HCT116 (cell line): ENCODE measurements at regions not wholly inside any gene's neighbourhood (a gene's known extent, or its start where the extent isn't known, plus 50 kb on each side); places are given as distances from the start of the nearest gene placed in this dataset.

ENCODE experiments used
- ATAC-seq: fragments of 200-7000 bp; cut with Tn5 transposase; 2 replicates; pipeline ENCODE4 v1.9.1; 2020; ENCODE audit warnings: mild to moderate bottlenecking, moderate library complexity
- BruUV-seq: library from RNA; stranded (reverse); fragments of 400-500 nt; replicated peaks from 2 replicates; lab custom pipeline; 2021; lab: Mats Ljungman, UMichigan
- CTCF ChIA-PET: fragments of 300-600 bp; sonication (Branson Sonifier 250); formaldehyde crosslinking; loops from one replicate; lab custom pipeline; 2021; ENCODE audit warnings: antibody characterized with exemption; lab: Charles Lee
- POLR2A ChIA-PET: fragments of 300-600, 350-600 bp; sonication (Branson Sonifier 250); formaldehyde crosslinking; loops from one replicate; lab custom pipeline; 2021; ENCODE audit warnings: antibody characterized with exemption; lab: Charles Lee
- RAD21 ChIA-PET, 2 experiments: fragments of 300-600 bp; sonication (Branson Sonifier 250); formaldehyde crosslinking; loops; one replicate each; lab custom pipeline; 2023; ENCODE audit warnings: low total read pairs in 2 of 2; ENCODE audit not compliant: uncharacterized antibody in 2 of 2, unreplicated experiment in 2 of 2, low non-redundant PET in 1 of 2; lab: Charles Lee
- DNase-seq: peaks from one replicate; pipeline ENCODE4 v3.0.0-alpha.2; 2010; ENCODE audit warnings: low read depth, low spot score
- H2AFZ ChIP-seq: fragments of 200-600 bp; shearing (Covaris generic), sonication (generic); 2 replicates; pipeline ENCODE4 v1.6.1; 2017; ENCODE audit warnings: low read depth, mixed run types, mixed read lengths, antibody characterized with exemption, low read length; ENCODE audit not compliant: poor library complexity, severe bottlenecking
- H3K27ac ChIP-seq: 2 replicates; pipeline ENCODE4 v1.5.1; 2012; ENCODE audit warnings: low read depth, low read length
- H3K27me3 ChIP-seq: fragments of 200-600 bp; sonication (generic); 2 replicates; pipeline ENCODE4 v1.6.1; 2016; ENCODE audit warnings: mixed run types, low read length, mixed read lengths; ENCODE audit not compliant: insufficient read depth
- H3K36me3 ChIP-seq, 2 experiments: fragments of 200-500 bp in 1 of 2; fragments of 200-600 bp in 1 of 2; sonication (Bioruptor generic) in 1 of 2; sonication (generic) in 1 of 2; 2 replicates each; pipeline versions ENCODE4 v1.5.1 to v1.6.1; 2014 to 2016; ENCODE audit warnings: low read length in 2 of 2, inconsistent platforms in 1 of 2, mixed read lengths in 1 of 2, mixed run types in 1 of 2; ENCODE audit not compliant: insufficient read depth in 2 of 2, control insufficient read depth in 1 of 2
- H3K4me1 ChIP-seq, 2 experiments: fragments of 200-600 bp in 1 of 2; sonication (generic) in 1 of 2; 2 replicates each; pipeline versions ENCODE4 v1.5.1 to v1.6.1; 2012 to 2017; ENCODE audit warnings: low read length in 2 of 2, inconsistent platforms in 1 of 2, mild to moderate bottlenecking in 1 of 2, mixed read lengths in 1 of 2, mixed run types in 1 of 2, moderate library complexity in 1 of 2; ENCODE audit not compliant: insufficient read depth in 2 of 2, control insufficient read depth in 1 of 2
- H3K4me2 ChIP-seq: fragments of 200-600 bp; sonication (generic); 2 replicates; pipeline ENCODE4 v1.6.1; 2017; ENCODE audit warnings: mixed run types, low read length, mixed read lengths
- H3K4me3 ChIP-seq, 2 experiments: fragments of 200-600 bp in 1 of 2; sonication (generic) in 1 of 2; replicated peaks in 1 of 2; 2 replicates each; pipeline ENCODE4 v1.5.1; 2011 to 2016; ENCODE audit warnings: low read length in 2 of 2, control low read depth in 1 of 2, low read depth in 1 of 2, mild to moderate bottlenecking in 1 of 2, mixed read lengths in 1 of 2, mixed run types in 1 of 2
- H3K79me2 ChIP-seq: fragments of 200-600 bp; sonication (generic); 2 replicates; pipeline ENCODE4 v1.6.1; 2017; ENCODE audit warnings: mild to moderate bottlenecking, mixed run types, low read length, moderate library complexity, mixed read lengths; ENCODE audit not compliant: insufficient read depth
- H3K9ac ChIP-seq: fragments of 200-600 bp; sonication (generic); 2 replicates; pipeline ENCODE4 v1.6.1; 2016; ENCODE audit warnings: low read length, mixed read lengths
- H3K9me2 ChIP-seq: fragments of 200-600 bp; sonication (generic), shearing (Covaris generic); 2 replicates; pipeline ENCODE4 v1.6.1; 2017; ENCODE audit warnings: mixed run types, mild to moderate bottlenecking, moderate library complexity; ENCODE audit not compliant: insufficient read depth
- H3K9me3 ChIP-seq, 2 experiments: fragments of 200-500 bp in 1 of 2; fragments of 200-600 bp in 1 of 2; sonication (Bioruptor generic) in 1 of 2; sonication (generic) in 1 of 2; 2 replicates each; pipeline ENCODE4 v1.6.1; 2014 to 2017; ENCODE audit warnings: low read length in 2 of 2, mixed read lengths in 2 of 2, inconsistent platforms in 1 of 2, low read depth in 1 of 2, mild to moderate bottlenecking in 1 of 2, mixed run types in 1 of 2, moderate library complexity in 1 of 2; ENCODE audit not compliant: control insufficient read depth in 1 of 2, insufficient read depth in 1 of 2
- H4K20me1 ChIP-seq: fragments of 200-600 bp; sonication (generic), shearing (Covaris generic); 2 replicates; pipeline ENCODE4 v1.6.1; 2017; ENCODE audit warnings: mixed run types, mild to moderate bottlenecking, moderate library complexity; ENCODE audit not compliant: insufficient read depth
- intact Hi-C: fragments of 100-400 bp; cut with micrococcal nuclease; formaldehyde crosslinking; loops from 2 replicates; pipeline ENCODE4 v1.10.0; 2022
- TF ChIP-seq, protein P1 (sequence below), 3 experiments: fragments of 200-600 bp in 1 of 3; sonication (generic) in 1 of 3; IDR thresholded peaks in 2 of 3; conservative IDR thresholded peaks in 1 of 3; 2 replicates each; pipeline ENCODE4 v1.5.1; 2012 to 2017; ENCODE audit warnings: low read depth in 2 of 3, low read length in 2 of 3, antibody characterized with exemption in 1 of 3, borderline replicate concordance in 1 of 3, control low read depth in 1 of 3, mild to moderate bottlenecking in 1 of 3, mixed read lengths in 1 of 3, mixed run types in 1 of 3, moderate library complexity in 1 of 3; ENCODE audit not compliant: insufficient read depth in 1 of 3
- TF ChIP-seq, protein P2 (sequence below): IDR thresholded peaks from 2 replicates; pipeline ENCODE4 v1.6.1; 2011; ENCODE audit warnings: mild to moderate bottlenecking, low read length, moderate library complexity; ENCODE audit not compliant: insufficient replicate concordance; ENCODE audit errors: extremely low read depth

DNA sequence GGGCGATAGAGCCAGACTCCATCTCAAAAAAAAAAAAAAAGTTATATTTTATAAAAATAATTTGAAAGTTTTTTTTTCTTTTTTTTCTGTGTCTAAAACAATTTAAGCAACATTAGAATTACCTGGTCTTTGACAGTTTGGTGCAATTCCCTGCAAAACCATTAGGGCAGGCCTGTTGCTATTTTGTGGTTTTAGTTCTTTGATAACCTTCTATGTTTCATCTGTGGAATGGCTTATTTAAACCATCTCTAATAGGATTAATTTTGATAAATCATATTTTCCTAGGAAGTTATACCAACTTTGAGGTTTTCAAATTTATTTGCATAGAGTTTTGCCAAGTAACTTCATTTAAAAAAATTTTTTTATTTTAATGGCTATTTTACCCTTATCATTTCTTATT is 141.2 kb upstream of the TWIST2 start:
- intact Hi-C loops = no loop called here
- H2AFZ ChIP-seq = no peak overlapping the region
- H3K9ac ChIP-seq = no peak overlapping the region
- H3K27me3 ChIP-seq = no peaks in the 10 kb centered on the region
- ChIA-PET RAD21 (no interaction called here), POLR2A (no interaction called here), CTCF (no interaction called here)
- no peaks in the 10 kb centered on the region for H4K20me1 ChIP-seq
- H3K9me2 ChIP-seq = no peaks in the 10 kb centered on the region; the same call in 1 of the 2 replicates
- BruUV-seq = no TSS peak
- ATAC-seq (no peak), DNase-seq (no peak)
- H3K4me2 ChIP-seq = no peak overlapping the region
- H3K9me3 ChIP-seq = no peaks in the 10 kb centered on the region
- no peak overlapping the region for H3K4me3 ChIP-seq
- H3K27ac ChIP-seq = no peak overlapping the region
- no peaks in the 10 kb centered on the region for H3K79me2 ChIP-seq
- TF ChIP-seq, protein P1, sequence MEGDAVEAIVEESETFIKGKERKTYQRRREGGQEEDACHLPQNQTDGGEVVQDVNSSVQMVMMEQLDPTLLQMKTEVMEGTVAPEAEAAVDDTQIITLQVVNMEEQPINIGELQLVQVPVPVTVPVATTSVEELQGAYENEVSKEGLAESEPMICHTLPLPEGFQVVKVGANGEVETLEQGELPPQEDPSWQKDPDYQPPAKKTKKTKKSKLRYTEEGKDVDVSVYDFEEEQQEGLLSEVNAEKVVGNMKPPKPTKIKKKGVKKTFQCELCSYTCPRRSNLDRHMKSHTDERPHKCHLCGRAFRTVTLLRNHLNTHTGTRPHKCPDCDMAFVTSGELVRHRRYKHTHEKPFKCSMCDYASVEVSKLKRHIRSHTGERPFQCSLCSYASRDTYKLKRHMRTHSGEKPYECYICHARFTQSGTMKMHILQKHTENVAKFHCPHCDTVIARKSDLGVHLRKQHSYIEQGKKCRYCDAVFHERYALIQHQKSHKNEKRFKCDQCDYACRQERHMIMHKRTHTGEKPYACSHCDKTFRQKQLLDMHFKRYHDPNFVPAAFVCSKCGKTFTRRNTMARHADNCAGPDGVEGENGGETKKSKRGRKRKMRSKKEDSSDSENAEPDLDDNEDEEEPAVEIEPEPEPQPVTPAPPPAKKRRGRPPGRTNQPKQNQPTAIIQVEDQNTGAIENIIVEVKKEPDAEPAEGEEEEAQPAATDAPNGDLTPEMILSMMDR (IDR thresholded peaks at IDR 0.05 in 2 of 3, conservative IDR thresholded peaks at IDR 0.05 in 1 of 3; ENCODE audit: borderline replicate concordance in 1 of 3, insufficient read depth in 1 of 3, low read depth in 2 of 3, low read length in 2 of 3) = peak in 2 of 3 experiments; percentile 30 to 39; a peak in 3 of 6 replicates
- TF ChIP-seq, protein P2, sequence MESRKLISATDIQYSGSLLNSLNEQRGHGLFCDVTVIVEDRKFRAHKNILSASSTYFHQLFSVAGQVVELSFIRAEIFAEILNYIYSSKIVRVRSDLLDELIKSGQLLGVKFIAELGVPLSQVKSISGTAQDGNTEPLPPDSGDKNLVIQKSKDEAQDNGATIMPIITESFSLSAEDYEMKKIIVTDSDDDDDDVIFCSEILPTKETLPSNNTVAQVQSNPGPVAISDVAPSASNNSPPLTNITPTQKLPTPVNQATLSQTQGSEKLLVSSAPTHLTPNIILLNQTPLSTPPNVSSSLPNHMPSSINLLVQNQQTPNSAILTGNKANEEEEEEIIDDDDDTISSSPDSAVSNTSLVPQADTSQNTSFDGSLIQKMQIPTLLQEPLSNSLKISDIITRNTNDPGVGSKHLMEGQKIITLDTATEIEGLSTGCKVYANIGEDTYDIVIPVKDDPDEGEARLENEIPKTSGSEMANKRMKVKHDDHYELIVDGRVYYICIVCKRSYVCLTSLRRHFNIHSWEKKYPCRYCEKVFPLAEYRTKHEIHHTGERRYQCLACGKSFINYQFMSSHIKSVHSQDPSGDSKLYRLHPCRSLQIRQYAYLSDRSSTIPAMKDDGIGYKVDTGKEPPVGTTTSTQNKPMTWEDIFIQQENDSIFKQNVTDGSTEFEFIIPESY = no peak
- H3K4me1 ChIP-seq = no peaks in the 10 kb centered on the region; a peak in 1 of 4 replicates
- H3K36me3 ChIP-seq = no peaks in the 10 kb centered on the region
